Osteoblast (primary cell): ENCODE measurements at regions not wholly inside any gene's neighbourhood (a gene's known extent, or its start where the extent isn't known, plus 50 kb on each side); places are given as distances from the start of the nearest gene placed in this dataset.

ENCODE experiments used
- DNase-seq: peaks from one replicate; pipeline ENCODE4 v3.0.0; 2011; ENCODE audit warnings: low spot score, mixed read lengths; ENCODE audit not compliant: insufficient read length; ENCODE audit errors: missing footprints
- H2AFZ ChIP-seq: 2 replicates; pipeline ENCODE4 v1.6.0; 2011; ENCODE audit warnings: mild to moderate bottlenecking, low read length
- H3K27ac ChIP-seq: 2 replicates; pipeline ENCODE4 v1.5.1; 2011; ENCODE audit warnings: mild to moderate bottlenecking, low read depth, low read length, moderate library complexity
- H3K27me3 ChIP-seq: 2 replicates; pipeline ENCODE4 v1.6.0; 2012; ENCODE audit warnings: mild to moderate bottlenecking, control low read depth, inconsistent platforms, low read length, moderate library complexity; ENCODE audit not compliant: insufficient read depth
- H3K36me3 ChIP-seq: 2 replicates; pipeline ENCODE4 v1.5.1; 2011; ENCODE audit warnings: mild to moderate bottlenecking, low read length, control low read depth, moderate library complexity; ENCODE audit not compliant: insufficient read depth
- H3K4me1 ChIP-seq: 2 replicates; pipeline ENCODE4 v1.5.1; 2011; ENCODE audit warnings: mild to moderate bottlenecking, low read length, control low read depth, moderate library complexity; ENCODE audit not compliant: insufficient read depth
- H3K4me2 ChIP-seq: 2 replicates; pipeline ENCODE4 v1.6.0; 2011; ENCODE audit warnings: mild to moderate bottlenecking, low read length; ENCODE audit not compliant: insufficient read depth
- H3K4me3 ChIP-seq: fragments of 200-600 bp; sonication (generic); 3 replicates; pipeline ENCODE4 v1.5.1; 2012; ENCODE audit warnings: mild to moderate bottlenecking, low read length, inconsistent platforms; ENCODE audit not compliant: insufficient read depth
- H3K79me2 ChIP-seq: 2 replicates; pipeline ENCODE4 v1.6.0; 2012; ENCODE audit warnings: mild to moderate bottlenecking, low read length, control low read depth, inconsistent platforms; ENCODE audit not compliant: insufficient read depth
- H3K9me3 ChIP-seq: 2 replicates; pipeline ENCODE4 v1.5.1; 2011; ENCODE audit warnings: low read depth, low read length, control low read depth
- H4K20me1 ChIP-seq: 2 replicates; pipeline ENCODE4 v1.6.0; 2012; ENCODE audit warnings: mild to moderate bottlenecking, low read length, control low read depth; ENCODE audit not compliant: insufficient read depth
- CTCF ChIP-seq: IDR thresholded peaks from 2 replicates; pipeline ENCODE4 v1.5.1; 2011; ENCODE audit warnings: mild to moderate bottlenecking, low read depth, low read length, moderate library complexity; ENCODE audit errors: extremely low read depth

- no peak for TF ChIP-seq CTCF
- Histone ChIP-seq H3K9me3 (no peaks in the 10 kb centered on the region), H3K4me3 (no peak overlapping the region), H2AFZ (no peak overlapping the region), H3K79me2 (no peaks in the 10 kb centered on the region), H3K27me3 (no peaks in the 10 kb centered on the region), H3K4me1 (peaks cover 29% of the 10 kb centered on the region), H3K4me2 (no peak overlapping the region), H3K27ac (no peak overlapping the region), H4K20me1 (no peaks in the 10 kb centered on the region), H3K36me3 (no peaks in the 10 kb centered on the region)
- no peak for DNase-seq
These were observed 146.7 kb downstream of the CHIC2 start for GRCh38 chr4:53917729-53918128.

- Histone ChIP-seq H3K9me3 (no peaks in the 10 kb centered on the region), H3K27me3 (no peaks in the 10 kb centered on the region), H2AFZ (no peak overlapping the region), H3K4me3 (no peak overlapping the region), H3K4me1 (peaks cover 29% of the 10 kb centered on the region), H3K36me3 (no peaks in the 10 kb centered on the region), H4K20me1 (no peaks in the 10 kb centered on the region), H3K4me2 (no peak overlapping the region), H3K27ac (peak overlapping the region; percentile 64), H3K79me2 (no peaks in the 10 kb centered on the region)
- TF ChIP-seq CTCF: no peak
- no peak for DNase-seq
These were observed 147.9 kb downstream of the CHIC2 start for GRCh38 chr4:53916431-53916889.

GRCh38 chr4:53914313-53915016 lies 149.9 kb downstream of the CHIC2 start:
- H3K27ac ChIP-seq: peak overlapping the region; percentile 88
- no peak for TF ChIP-seq CTCF
- H3K36me3 ChIP-seq: no peaks in the 10 kb centered on the region

GRCh38 chr4:53913771-53914170 lies 150.6 kb downstream of the CHIC2 start:
- Histone ChIP-seq H3K27ac (peak overlapping the region; percentile 88), H3K4me1 (peaks cover 35% of the 10 kb centered on the region), H3K4me3 (no peak overlapping the region), H3K27me3 (no peaks in the 10 kb centered on the region), H3K36me3 (no peaks in the 10 kb centered on the region), H3K9me3 (no peaks in the 10 kb centered on the region), H2AFZ (no peak overlapping the region), H4K20me1 (no peaks in the 10 kb centered on the region), H3K4me2 (no peak overlapping the region), H3K79me2 (no peaks in the 10 kb centered on the region)
- no peak for TF ChIP-seq CTCF
- DNase-seq: no peak

More at GRCh38 chr4:53914313-53915016, 149.9 kb downstream of the CHIC2 start:
- no peaks in the 10 kb centered on the region for H4K20me1 ChIP-seq
- H3K4me3 ChIP-seq: no peak overlapping the region
- no peaks in the 10 kb centered on the region for H3K79me2 ChIP-seq
- peaks cover 29% of the 10 kb centered on the region for H3K4me1 ChIP-seq
- H2AFZ ChIP-seq: peak overlapping the region; percentile 23
- no peak for DNase-seq
- no peaks in the 10 kb centered on the region for H3K9me3 ChIP-seq
- no peaks in the 10 kb centered on the region for H3K27me3 ChIP-seq
- H3K4me2 ChIP-seq: peak overlapping the region; percentile 25
